ENCODE measurements at regions not wholly inside any gene's neighbourhood (a gene's known extent, or its start where the extent isn't known, plus 50 kb on each side); places are given as distances from the start of the nearest gene placed in this dataset.

DNA sequence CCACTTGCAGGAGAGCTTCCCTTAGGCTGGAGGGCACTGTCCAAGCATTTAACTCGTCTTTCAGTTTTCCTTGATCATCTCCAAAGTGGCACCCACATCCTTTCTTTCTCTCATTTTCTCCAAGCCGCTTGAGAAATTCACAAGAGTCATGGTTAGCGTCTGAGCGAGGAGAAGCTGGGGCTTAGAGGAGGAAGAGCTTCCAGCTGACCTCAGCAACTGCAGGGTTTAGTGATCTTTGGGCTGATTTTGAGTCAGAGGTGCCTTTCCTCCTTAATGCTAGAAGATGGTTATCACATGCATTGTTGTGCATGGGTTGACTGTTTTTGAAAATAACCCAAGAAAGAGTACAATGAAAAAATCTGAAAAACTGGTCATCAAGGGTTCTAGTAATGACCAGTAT lies 134.7 kb downstream of the GADD45G start:
- CTCF ChIA-PET = no interaction called here
- Mint-ChIP-seq H3K4me3 (ENCODE audit: unreplicated experiment) (no peak overlapping the region), H3K27ac (ENCODE audit: low read depth, unreplicated experiment) (no peak overlapping the region), H3K36me3 (ENCODE audit: insufficient read depth, unreplicated experiment) (no peaks in the 10 kb centered on the region), H3K4me1 (ENCODE audit: insufficient read depth, unreplicated experiment) (peaks cover 13% of the 10 kb centered on the region), H3K9me3 (ENCODE audit: unreplicated experiment) (no peaks in the 10 kb centered on the region), H3K27me3 (ENCODE audit: insufficient read depth, unreplicated experiment) (no peaks in the 10 kb centered on the region)
- POLR2A ChIA-PET = no interaction called here
- TF ChIP-seq, protein P1, sequence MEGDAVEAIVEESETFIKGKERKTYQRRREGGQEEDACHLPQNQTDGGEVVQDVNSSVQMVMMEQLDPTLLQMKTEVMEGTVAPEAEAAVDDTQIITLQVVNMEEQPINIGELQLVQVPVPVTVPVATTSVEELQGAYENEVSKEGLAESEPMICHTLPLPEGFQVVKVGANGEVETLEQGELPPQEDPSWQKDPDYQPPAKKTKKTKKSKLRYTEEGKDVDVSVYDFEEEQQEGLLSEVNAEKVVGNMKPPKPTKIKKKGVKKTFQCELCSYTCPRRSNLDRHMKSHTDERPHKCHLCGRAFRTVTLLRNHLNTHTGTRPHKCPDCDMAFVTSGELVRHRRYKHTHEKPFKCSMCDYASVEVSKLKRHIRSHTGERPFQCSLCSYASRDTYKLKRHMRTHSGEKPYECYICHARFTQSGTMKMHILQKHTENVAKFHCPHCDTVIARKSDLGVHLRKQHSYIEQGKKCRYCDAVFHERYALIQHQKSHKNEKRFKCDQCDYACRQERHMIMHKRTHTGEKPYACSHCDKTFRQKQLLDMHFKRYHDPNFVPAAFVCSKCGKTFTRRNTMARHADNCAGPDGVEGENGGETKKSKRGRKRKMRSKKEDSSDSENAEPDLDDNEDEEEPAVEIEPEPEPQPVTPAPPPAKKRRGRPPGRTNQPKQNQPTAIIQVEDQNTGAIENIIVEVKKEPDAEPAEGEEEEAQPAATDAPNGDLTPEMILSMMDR (IDR thresholded peaks at IDR 0.05; ENCODE audit: unreplicated experiment) = no peak
- intact Hi-C loops (cut with micrococcal nuclease) = no loop called here
- no peak for DNase-seq (ENCODE audit: unreplicated experiment)
- BruUV-seq (replicated peaks) = no TSS peak

DNA sequence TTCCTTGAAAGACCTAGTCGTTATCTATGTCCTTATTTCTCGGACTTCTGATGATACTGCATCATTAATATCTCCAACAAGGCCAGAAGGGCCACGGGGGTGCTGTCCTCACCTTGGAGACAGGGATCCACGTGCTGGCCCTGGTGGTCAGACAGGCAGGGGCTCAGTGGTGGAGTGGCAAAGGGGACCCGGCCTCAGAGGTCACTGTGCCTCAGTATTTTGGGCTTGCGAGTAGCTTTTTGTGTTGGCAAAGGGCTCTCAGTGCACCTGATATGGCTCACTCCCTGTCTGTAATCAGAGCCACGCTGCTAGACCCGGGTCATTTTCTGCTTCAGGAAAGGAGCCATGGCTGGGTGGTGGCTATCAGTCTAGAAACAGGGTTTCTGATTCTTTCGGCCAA lies 135.1 kb downstream of the GADD45G start:
- no peaks in the 10 kb centered on the region for H3K9me3 Mint-ChIP-seq (ENCODE audit: unreplicated experiment)
- no peak overlapping the region for H3K4me3 Mint-ChIP-seq (ENCODE audit: unreplicated experiment)
- TF ChIP-seq, protein P1 (IDR thresholded peaks at IDR 0.05; ENCODE audit: unreplicated experiment) = no peak
- H3K27ac Mint-ChIP-seq (ENCODE audit: low read depth, unreplicated experiment) = no peak overlapping the region
- intact Hi-C loops (cut with micrococcal nuclease) = no loop called here
- BruUV-seq (replicated peaks) = no TSS peak
- no peaks in the 10 kb centered on the region for H3K27me3 Mint-ChIP-seq (ENCODE audit: insufficient read depth, unreplicated experiment)
- peaks cover 15% of the 10 kb centered on the region for H3K4me1 Mint-ChIP-seq (ENCODE audit: insufficient read depth, unreplicated experiment)
- H3K36me3 Mint-ChIP-seq (ENCODE audit: insufficient read depth, unreplicated experiment) = no peaks in the 10 kb centered on the region
- no peak for DNase-seq (ENCODE audit: unreplicated experiment)
- ChIA-PET CTCF (no interaction called here), POLR2A (no interaction called here)

DNA sequence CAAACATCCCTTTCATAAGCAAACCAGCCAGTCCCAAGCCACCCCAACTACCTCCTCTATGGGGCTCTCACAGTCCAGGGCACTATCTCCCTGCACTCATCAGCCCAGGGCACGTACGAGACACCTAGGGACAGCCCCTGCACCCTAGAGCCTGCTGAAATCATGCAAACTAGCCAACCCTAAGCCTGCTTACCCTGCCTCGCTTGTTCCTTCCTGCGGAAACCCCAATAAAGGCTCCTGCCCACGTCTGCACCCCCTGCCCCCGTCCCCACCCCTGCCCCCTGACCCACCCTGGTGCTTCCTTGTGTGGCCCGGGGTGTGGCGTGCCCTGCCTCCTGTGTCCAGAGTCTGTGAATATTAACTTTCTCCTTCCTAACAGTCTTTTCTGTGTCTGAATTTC lies 135.9 kb downstream of the GADD45G start:
- TF ChIP-seq, protein P1 (IDR thresholded peaks at IDR 0.05; ENCODE audit: unreplicated experiment) = no peak
- ChIA-PET CTCF (no interaction called here), POLR2A (no interaction called here)
- BruUV-seq (replicated peaks) = no TSS peak
- intact Hi-C loops (cut with micrococcal nuclease) = no loop called here
- H3K27me3 Mint-ChIP-seq (ENCODE audit: insufficient read depth, unreplicated experiment) = no peaks in the 10 kb centered on the region
- no peak overlapping the region for H3K4me3 Mint-ChIP-seq (ENCODE audit: unreplicated experiment)
- no peak overlapping the region for H3K27ac Mint-ChIP-seq (ENCODE audit: low read depth, unreplicated experiment)
- no peak for DNase-seq (ENCODE audit: unreplicated experiment)
- peaks cover 15% of the 10 kb centered on the region for H3K4me1 Mint-ChIP-seq (ENCODE audit: insufficient read depth, unreplicated experiment)
- H3K9me3 Mint-ChIP-seq (ENCODE audit: unreplicated experiment) = no peaks in the 10 kb centered on the region
- no peaks in the 10 kb centered on the region for H3K36me3 Mint-ChIP-seq (ENCODE audit: insufficient read depth, unreplicated experiment)

DNA sequence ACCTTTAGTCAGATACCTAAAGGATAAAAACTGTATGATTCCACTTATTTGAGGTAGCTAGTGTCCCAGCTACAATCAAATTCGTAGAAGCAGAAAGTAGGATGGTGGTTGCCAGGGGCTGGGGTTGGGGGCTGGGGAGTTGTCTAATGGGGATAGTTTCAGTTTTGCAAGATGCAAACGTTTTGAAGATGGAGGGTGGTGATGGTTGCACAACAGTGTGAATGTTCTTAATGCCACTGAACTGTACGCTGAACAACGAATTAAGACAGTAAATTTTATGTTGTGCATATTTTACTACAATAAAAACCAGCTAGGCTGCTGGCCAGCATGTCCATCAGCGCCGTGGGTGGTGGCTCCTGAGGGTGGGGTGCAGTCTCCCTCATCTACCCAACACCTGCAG lies 137.8 kb downstream of the GADD45G start:
- intact Hi-C loops (cut with micrococcal nuclease) = no loop called here
- Mint-ChIP-seq H3K9me3 (ENCODE audit: unreplicated experiment) (no peaks in the 10 kb centered on the region), H3K4me1 (ENCODE audit: insufficient read depth, unreplicated experiment) (peaks cover 15% of the 10 kb centered on the region), H3K36me3 (ENCODE audit: insufficient read depth, unreplicated experiment) (no peaks in the 10 kb centered on the region), H3K27ac (ENCODE audit: low read depth, unreplicated experiment) (no peak overlapping the region), H3K4me3 (ENCODE audit: unreplicated experiment) (no peak overlapping the region), H3K27me3 (ENCODE audit: insufficient read depth, unreplicated experiment) (no peaks in the 10 kb centered on the region)
- no peak for DNase-seq (ENCODE audit: unreplicated experiment)
- TF ChIP-seq, protein P1 (IDR thresholded peaks at IDR 0.05; ENCODE audit: unreplicated experiment) = no peak
- ChIA-PET POLR2A (no interaction called here), CTCF (interaction anchor here (0.7 kb wide), 1 partner anchor 322 kb away, joined by 3 read pairs; no protein-coding TSS in a partner anchor)
- BruUV-seq (replicated peaks) = no TSS peak

Data from MCF 10A (cell line).